Parathyroid adenoma (tissue), 2 donors: ENCODE measurements at regions not wholly inside any gene's neighbourhood (a gene's known extent, or its start where the extent isn't known, plus 50 kb on each side); places are given as distances from the start of the nearest gene placed in this dataset.
"Not testable (repeated sequence)": the region's sequence is repeated elsewhere in the genome, so short reads cannot be mapped to it uniquely, and the experiment has no call there.

Source experiments
- H2AFZ ChIP-seq: fragments of 300-600 bp; sonication (generic); one replicate; pipeline ENCODE4 v1.7.0; 2017; ENCODE audit warnings: antibody characterized with exemption, mild to moderate bottlenecking
- H3K27ac ChIP-seq: fragments of 300-600 bp; sonication (generic); one replicate; pipeline ENCODE4 v1.7.0; 2017
- H3K27me3 ChIP-seq: fragments of 300-600 bp; sonication (generic); one replicate; pipeline ENCODE4 v1.7.0; 2017; ENCODE audit warnings: low read length; ENCODE audit not compliant: control insufficient read depth, insufficient read depth
- H3K36me3 ChIP-seq: fragments of 300-600 bp; sonication (generic); one replicate; pipeline ENCODE4 v1.7.0; 2017; ENCODE audit warnings: low read length; ENCODE audit not compliant: control insufficient read depth, insufficient read depth
- H3K4me1 ChIP-seq: fragments of 300-600 bp; sonication (generic); one replicate; pipeline ENCODE4 v1.7.0; 2017; ENCODE audit warnings: control low read depth
- H3K4me2 ChIP-seq: fragments of 300-600 bp; sonication (generic); one replicate; pipeline ENCODE4 v1.7.0; 2017; ENCODE audit warnings: low read length
- H3K4me3 ChIP-seq: fragments of 300-600 bp; sonication (generic); one replicate; pipeline ENCODE4 v1.7.0; 2017; ENCODE audit warnings: low read depth, low read length
- H3K79me2 ChIP-seq: fragments of 300-600 bp; sonication (generic); one replicate; pipeline ENCODE4 v1.7.0; 2017; ENCODE audit warnings: control low read depth
- H3K9ac ChIP-seq: fragments of 300-600 bp; sonication (generic); one replicate; pipeline ENCODE4 v1.7.0; 2017; ENCODE audit warnings: mild to moderate bottlenecking
- H3K9me3 ChIP-seq: fragments of 300-600 bp; sonication (generic); one replicate; pipeline ENCODE4 v1.7.0; 2017; ENCODE audit warnings: low read length; ENCODE audit not compliant: control insufficient read depth
- TF ChIP-seq, protein P1 (sequence below): fragments of 300-600 bp; sonication (generic); IDR thresholded peaks from one replicate; pipeline ENCODE4 v1.7.0; 2017; ENCODE audit warnings: antibody characterized with exemption, mild to moderate bottlenecking
- donor health status: primary hyperparathyroidism.

DNA sequence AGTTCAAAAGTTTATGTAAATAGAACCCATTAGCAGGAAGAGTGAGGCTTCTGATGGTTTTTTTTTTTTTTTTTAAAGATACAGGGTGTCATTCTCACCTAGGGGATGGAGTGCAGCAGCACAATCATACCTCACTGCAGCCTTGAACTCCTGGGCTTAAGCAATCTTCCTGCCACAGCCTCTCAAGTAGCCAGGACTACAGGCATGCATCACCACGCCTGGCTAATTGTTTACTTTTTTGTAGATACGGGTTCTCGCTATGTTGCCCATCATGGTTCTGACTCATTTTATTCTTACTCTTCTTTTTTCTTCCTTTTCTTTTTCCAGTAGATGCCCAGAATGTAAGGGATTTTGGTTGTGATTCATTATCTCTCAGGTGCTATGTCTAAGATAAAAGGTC is 201.1 kb downstream of the NNT start:
- no peaks in the 10 kb centered on the region for H3K79me2 ChIP-seq
- no peak overlapping the region for H3K4me2 ChIP-seq
- no peak overlapping the region for H2AFZ ChIP-seq
- H3K27ac ChIP-seq, result peak overlapping the region; percentile 27
- H3K4me3 ChIP-seq, result no peak overlapping the region
- no peaks in the 10 kb centered on the region for H3K36me3 ChIP-seq
- TF ChIP-seq, protein P1, sequence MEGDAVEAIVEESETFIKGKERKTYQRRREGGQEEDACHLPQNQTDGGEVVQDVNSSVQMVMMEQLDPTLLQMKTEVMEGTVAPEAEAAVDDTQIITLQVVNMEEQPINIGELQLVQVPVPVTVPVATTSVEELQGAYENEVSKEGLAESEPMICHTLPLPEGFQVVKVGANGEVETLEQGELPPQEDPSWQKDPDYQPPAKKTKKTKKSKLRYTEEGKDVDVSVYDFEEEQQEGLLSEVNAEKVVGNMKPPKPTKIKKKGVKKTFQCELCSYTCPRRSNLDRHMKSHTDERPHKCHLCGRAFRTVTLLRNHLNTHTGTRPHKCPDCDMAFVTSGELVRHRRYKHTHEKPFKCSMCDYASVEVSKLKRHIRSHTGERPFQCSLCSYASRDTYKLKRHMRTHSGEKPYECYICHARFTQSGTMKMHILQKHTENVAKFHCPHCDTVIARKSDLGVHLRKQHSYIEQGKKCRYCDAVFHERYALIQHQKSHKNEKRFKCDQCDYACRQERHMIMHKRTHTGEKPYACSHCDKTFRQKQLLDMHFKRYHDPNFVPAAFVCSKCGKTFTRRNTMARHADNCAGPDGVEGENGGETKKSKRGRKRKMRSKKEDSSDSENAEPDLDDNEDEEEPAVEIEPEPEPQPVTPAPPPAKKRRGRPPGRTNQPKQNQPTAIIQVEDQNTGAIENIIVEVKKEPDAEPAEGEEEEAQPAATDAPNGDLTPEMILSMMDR, result no peak
- H3K9ac ChIP-seq, result no peak overlapping the region
- peaks cover 7% of the 10 kb centered on the region for H3K4me1 ChIP-seq
- no peaks in the 10 kb centered on the region for H3K27me3 ChIP-seq
- no peaks in the 10 kb centered on the region for H3K9me3 ChIP-seq

DNA sequence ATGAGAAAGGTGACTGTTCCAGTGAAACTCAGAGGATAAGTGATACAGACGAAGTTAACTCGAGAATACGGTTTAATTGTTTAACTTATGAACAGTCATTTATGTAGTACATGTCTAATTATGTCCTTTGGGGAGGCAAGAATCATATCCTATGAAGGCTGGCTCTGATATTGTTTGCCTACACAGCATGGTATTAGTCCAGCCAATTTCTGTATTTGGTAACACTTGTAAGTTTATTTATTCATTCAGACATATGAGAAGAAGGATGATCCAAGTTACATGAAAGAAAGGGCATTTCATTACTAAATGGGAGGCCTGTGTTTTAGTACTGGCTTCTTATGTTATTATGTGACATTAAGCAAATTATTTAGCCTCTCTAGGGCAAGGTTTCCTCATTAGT is 199.7 kb downstream of the NNT start:
- no peak overlapping the region for H3K4me3 ChIP-seq
- H3K27me3 ChIP-seq, result no peaks in the 10 kb centered on the region
- no peak overlapping the region for H3K9ac ChIP-seq
- H3K27ac ChIP-seq, result no peak overlapping the region
- H3K79me2 ChIP-seq, result no peaks in the 10 kb centered on the region
- TF ChIP-seq, protein P1, result no peak
- H3K9me3 ChIP-seq, result no peaks in the 10 kb centered on the region
- no peak overlapping the region for H2AFZ ChIP-seq
- no peaks in the 10 kb centered on the region for H3K36me3 ChIP-seq
- no peak overlapping the region for H3K4me2 ChIP-seq
- peaks cover 7% of the 10 kb centered on the region for H3K4me1 ChIP-seq

DNA sequence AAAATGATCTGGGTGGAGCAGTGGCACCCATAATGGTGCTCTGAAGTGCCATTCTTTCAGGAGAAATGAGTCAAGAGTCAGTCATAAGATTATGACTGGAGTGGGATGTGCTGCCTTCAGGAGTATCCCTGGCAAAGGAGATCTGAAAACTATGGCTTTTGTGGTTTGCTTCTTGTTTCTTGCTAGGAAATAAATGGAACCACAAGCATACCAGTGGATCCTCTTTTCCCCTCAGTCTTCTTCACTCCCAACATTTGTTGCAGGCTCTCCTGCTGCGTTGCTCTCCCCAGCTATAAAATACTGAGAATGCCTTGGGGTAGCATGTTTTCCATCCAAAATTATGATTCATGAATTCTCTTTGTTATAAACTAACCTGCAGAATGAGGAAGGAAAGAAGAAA is 199.1 kb downstream of the NNT start:
- Histone ChIP-seq H3K4me1 (peaks cover 7% of the 10 kb centered on the region), H3K79me2 (no peaks in the 10 kb centered on the region), H3K4me3 (no peak overlapping the region), H3K9me3 (no peaks in the 10 kb centered on the region), H3K4me2 (no peak overlapping the region), H3K27ac (no peak overlapping the region), H3K9ac (no peak overlapping the region), H3K27me3 (no peaks in the 10 kb centered on the region), H2AFZ (no peak overlapping the region), H3K36me3 (no peaks in the 10 kb centered on the region)
- TF ChIP-seq, protein P1, result no peak

DNA sequence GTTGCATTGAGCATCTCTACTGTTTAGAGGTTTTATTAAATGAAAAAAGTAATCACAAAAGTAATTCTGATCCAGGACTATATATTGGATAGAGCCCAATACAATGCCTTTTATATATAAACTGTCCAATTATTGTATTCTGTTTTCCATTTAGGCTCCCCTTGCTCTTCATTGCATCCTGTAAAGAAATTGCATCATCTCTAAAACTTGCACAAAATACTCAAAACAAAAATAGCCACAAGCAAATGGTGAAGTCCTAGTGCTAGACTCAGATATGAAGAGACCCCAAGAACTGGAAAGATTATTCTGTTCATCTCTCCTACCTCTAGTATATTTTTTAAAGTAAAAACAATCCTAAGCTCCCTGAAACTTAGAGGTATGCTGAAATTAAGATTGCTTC is 195.8 kb downstream of the NNT start:
- Histone ChIP-seq H2AFZ (no peak overlapping the region), H3K4me1 (no peaks in the 10 kb centered on the region), H3K79me2 (no peaks in the 10 kb centered on the region), H3K27me3 (no peaks in the 10 kb centered on the region), H3K4me2 (no peak overlapping the region), H3K36me3 (no peaks in the 10 kb centered on the region), H3K9me3 (no peaks in the 10 kb centered on the region), H3K4me3 (no peak overlapping the region), H3K27ac (no peak overlapping the region), H3K9ac (no peak overlapping the region)
- TF ChIP-seq, protein P1, result no peak

DNA sequence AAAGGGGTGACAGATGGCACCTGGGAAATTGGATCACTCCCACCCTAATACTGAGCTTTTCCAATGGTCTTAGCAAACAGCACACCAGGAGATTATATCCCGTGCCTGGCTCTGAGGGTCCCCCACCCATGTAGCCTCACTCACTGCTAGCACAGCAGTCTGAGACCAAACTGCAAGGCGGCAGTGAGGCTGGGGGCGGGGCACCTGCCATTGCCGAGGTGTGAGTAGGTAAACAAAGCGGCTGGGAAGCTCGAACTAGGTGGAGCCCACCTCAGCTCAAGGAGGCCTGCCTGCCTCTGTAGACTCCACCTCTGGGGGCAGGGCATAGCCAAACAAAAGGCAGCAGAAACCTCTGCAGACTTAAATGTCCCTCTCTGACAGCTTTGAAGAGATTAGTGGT is 188.9 kb downstream of the NNT start:
- H3K4me3 ChIP-seq, H3K27me3 ChIP-seq, H3K9ac ChIP-seq, H2AFZ ChIP-seq, H3K4me1 ChIP-seq, H3K36me3 ChIP-seq, H3K79me2 ChIP-seq, H3K9me3 ChIP-seq, H3K27ac ChIP-seq, H3K4me2 ChIP-seq: not testable (repeated sequence)
